ENCODE measurements at regions not wholly inside any gene's neighbourhood (a gene's known extent, or its start where the extent isn't known, plus 50 kb on each side); places are given as distances from the start of the nearest gene placed in this dataset.
"Not testable (repeated sequence)": the region's sequence is repeated elsewhere in the genome, so short reads cannot be mapped to it uniquely, and the experiment has no call there.

DNA sequence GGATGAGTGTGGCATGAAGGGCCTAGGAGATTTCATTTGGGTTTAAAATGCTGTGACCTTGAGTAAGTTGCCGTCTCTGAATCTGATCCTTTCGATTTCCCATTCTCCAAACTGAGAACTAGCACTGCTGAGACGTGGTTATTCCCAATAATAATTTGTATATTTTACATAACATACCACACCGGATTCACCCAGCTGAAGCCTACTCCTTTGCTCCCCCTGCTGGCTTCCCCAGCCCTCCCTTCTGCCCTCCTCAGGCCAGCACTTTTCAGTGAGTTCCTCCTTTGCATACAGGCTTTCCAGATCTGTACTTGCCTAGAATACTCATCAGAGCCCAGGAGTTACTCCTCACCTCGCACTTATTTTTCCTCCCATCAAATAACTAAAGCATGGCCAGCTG lies 255.1 kb downstream of the OR4F29 start:
- not testable (repeated sequence) for DNase-seq

DNA sequence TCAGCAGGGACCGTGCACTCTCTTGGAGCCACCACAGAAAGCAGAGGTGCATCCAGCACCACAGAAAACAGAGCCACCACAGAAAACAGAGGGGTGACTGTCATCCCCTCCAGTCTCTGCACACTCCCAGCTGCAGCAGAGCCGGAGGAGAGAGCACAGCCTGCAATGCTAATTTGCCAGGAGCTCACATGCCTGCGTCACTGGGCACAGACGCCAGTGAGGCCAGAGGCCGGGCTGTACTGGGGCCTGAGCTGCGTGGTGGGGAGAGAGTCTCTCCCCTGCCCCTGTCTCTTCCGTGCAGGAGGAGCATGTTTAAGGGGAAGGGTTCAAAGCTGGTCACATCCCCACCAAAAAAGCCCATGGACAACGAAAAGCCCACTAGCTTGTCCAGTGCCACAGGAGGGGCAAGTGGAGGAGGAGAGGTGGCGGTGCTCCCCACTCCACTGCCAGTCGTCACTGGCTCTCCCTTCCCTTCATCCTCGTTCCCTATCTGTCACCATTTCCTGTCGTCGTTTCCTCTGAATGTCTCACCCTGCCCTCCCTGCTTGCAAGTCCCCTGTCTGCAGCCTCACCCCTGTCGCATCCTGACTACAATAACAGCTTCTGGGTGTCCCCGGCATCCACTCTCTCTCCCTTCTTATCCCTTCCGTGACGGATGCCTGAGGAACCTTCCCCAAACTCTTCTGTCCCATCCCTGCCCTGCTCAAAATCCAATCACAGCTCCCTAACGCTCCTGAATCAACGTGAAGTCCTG lies 260.0 kb downstream of the OR4F29 start:
- peak; percentile 8 for DNase-seq

DNA sequence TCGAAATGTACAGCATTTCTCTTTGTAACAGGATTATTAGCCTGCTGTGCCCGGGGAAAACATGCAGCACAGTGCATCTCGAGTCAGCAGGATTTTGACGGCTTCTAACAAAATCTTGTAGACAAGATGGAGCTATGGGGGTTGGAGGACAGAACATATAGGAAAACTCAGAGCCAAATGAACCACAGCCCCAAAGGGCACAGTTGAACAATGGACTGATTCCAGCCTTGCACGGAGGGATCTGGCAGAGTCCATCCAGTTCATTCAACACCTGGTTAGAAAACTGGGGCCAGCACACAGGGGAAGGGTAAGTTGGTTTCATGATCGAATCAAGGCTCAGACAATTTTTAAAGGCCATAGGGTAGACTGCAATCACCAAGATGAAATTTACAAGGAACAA lies 260.8 kb downstream of the OR4F29 start:
- DNase-seq: not testable (repeated sequence)

DNA sequence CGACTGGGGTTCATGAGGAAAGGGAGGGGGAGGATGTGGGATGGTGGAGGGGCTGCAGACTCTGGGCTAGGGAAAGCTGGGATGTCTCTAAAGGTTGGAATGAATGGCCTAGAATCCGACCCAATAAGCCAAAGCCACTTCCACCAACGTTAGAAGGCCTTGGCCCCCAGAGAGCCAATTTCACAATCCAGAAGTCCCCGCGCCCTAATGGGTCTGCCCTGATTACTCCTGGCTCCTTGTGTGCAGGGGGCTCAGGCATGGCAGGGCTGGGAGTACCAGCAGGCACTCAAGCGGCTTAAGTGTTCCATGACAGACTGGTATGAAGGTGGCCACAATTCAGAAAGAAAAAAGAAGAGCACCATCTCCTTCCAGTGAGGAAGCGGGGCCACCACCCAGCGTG lies 261.6 kb downstream of the OR4F29 start:
- DNase-seq: not testable (repeated sequence)

DNA sequence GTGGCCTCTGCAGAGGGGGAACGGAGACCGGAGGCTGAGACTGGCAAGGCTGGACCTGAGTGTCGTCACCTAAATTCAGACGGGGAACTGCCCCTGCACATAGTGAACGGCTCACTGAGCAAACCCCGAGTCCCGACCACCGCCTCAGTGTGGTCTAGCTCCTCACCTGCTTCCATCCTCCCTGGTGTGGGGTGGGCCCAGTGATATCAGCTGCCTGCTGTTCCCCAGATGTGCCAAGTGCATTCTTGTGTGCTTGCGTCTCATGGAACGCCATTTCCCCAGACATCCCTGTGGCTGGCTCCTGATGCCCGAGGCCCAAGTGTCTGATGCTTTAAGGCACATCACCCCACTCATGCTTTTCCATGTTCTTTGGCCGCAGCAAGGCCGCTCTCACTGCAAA lies 262.2 kb downstream of the OR4F29 start:
- peak; percentile 0 for DNase-seq

DNA sequence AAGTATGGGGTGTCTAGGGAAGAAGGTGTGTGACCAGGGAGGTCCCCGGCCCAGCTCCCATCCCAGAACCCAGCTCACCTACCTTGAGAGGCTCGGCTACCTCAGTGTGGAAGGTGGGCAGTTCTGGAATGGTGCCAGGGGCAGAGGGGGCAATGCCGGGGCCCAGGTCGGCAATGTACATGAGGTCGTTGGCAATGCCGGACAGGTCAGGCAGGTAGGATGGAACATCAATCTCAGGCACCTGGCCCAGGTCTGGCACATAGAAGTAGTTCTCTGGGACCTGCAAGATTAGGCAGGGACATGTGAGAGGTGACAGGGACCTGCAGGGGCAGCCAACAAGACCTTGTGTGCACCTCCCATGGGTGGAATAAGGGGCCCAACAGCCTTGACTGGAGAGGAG lies 264.2 kb downstream of the OR4F29 start:
- not testable (repeated sequence) for DNase-seq

DNA sequence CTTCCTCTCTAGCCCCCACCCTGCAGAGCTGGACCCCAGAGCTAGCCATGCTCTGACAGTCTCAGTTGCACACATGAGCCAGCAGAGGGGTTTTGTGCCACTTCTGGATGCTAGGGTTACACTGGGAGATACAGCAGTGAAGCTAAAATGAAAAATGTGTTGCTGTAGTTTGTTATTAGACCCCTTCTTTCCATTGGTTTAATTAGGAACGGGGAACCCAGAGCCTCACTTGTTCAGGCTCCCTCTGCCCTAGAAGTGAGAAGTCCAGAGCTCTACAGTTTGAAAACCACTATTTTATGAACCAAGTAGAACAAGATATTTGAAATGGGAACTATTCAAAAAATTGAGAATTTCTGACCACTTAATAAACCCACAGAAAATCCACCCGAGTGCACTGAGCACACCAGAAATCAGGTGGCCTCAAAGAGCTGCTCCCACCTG lies 264.8 kb downstream of the OR4F29 start:
- peak; percentile 0 for DNase-seq

DNA sequence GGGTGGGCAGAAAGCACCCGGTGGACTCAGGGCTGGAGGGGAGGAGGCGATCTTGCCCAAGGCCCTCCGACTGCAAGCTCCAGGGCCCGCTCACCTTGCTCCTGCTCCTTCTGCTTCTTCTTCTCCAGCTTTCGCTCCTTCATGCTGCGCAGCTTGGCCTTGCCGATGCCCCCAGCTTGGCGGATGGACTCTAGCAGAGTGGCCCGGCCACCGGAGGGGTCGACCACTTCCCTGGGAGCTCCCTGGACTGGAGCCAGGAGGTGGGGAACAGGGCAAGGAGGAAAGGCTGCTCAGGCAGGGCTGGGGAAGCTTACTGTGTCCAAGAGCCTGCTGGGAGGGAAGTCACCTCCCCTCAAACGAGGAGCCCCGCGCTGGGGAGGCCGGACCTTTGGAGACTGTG lies 265.3 kb downstream of the OR4F29 start:
- DNase-seq: not testable (repeated sequence)

DNA sequence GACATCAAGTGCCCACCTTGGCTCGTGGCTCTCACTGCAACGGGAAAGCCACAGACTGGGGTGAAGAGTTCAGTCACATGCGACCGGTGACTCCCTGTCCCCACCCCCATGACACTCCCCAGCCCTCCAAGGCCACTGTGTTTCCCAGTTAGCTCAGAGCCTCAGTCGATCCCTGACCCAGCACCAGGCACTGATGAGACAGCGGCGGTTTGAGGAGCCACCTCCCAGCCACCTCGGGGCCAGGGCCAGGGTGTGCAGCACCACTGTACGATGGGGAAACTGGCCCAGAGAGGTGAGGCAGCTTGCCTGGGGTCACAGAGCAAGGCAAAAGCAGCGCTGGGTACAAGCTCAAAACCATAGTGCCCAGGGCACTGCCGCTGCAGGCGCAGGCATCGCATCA lies 266.0 kb downstream of the OR4F29 start:
- not testable (repeated sequence) for DNase-seq

DNA sequence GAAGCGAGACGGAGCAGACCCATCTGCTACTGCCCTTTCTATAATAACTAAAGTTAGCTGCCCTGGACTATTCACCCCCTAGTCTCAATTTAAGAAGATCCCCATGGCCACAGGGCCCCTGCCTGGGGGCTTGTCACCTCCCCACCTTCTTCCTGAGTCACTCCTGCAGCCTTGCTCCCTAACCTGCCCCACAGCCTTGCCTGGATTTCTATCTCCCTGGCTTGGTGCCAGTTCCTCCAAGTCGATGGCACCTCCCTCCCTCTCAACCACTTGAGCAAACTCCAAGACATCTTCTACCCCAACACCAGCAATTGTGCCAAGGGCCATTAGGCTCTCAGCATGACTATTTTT lies 267.2 kb downstream of the OR4F29 start:
- not testable (repeated sequence) for DNase-seq

DNA sequence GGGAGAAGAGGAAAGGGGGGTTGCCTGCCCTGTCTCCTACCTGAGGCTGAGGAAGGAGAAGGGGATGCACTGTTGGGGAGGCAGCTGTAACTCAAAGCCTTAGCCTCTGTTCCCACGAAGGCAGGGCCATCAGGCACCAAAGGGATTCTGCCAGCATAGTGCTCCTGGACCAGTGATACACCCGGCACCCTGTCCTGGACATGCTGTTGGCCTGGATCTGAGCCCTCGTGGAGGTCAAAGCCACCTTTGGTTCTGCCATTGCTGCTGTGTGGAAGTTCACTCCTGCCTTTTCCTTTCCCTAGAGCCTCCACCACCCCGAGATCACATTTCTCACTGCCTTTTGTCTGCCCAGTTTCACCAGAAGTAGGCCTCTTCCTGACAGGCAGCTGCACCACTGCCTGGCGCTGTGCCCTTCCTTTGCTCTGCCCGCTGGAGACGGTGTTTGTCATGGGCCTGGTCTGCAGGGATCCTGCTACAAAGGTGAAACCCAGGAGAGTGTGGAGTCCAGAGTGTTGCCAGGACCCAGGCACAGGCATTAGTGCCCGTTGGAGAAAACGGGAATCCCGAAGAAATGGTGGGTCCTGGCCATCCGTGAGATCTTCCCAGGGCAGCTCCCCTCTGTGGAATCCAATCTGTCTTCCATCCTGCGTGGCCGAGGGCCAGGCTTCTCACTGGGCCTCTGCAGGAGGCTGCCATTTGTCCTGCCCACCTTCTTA lies 267.7 kb downstream of the OR4F29 start:
- DNase-seq: peak; percentile 0

DNA sequence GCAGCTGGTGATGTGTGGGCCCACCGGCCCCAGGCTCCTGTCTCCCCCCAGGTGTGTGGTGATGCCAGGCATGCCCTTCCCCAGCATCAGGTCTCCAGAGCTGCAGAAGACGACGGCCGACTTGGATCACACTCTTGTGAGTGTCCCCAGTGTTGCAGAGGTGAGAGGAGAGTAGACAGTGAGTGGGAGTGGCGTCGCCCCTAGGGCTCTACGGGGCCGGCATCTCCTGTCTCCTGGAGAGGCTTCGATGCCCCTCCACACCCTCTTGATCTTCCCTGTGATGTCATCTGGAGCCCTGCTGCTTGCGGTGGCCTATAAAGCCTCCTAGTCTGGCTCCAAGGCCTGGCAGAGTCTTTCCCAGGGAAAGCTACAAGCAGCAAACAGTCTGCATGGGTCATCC lies 268.4 kb downstream of the OR4F29 start:
- not testable (repeated sequence) for DNase-seq

DNA sequence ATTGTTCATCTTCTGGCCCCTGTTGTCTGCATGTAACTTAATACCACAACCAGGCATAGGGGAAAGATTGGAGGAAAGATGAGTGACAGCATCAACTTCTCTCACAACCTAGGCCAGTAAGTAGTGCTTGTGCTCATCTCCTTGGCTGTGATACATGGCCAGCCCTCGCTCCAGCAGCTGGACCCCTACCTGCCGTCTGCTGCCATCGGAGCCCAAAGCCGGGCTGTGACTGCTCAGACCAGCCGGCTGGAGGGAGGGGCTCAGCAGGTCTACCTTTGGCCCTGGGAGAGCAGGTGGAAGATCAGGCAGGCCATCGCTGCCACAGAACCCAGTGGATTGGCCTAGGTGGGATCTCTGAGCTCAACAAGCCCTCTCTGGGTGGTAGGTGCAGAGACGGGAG lies 268.8 kb downstream of the OR4F29 start:
- DNase-seq: not testable (repeated sequence)

DNA sequence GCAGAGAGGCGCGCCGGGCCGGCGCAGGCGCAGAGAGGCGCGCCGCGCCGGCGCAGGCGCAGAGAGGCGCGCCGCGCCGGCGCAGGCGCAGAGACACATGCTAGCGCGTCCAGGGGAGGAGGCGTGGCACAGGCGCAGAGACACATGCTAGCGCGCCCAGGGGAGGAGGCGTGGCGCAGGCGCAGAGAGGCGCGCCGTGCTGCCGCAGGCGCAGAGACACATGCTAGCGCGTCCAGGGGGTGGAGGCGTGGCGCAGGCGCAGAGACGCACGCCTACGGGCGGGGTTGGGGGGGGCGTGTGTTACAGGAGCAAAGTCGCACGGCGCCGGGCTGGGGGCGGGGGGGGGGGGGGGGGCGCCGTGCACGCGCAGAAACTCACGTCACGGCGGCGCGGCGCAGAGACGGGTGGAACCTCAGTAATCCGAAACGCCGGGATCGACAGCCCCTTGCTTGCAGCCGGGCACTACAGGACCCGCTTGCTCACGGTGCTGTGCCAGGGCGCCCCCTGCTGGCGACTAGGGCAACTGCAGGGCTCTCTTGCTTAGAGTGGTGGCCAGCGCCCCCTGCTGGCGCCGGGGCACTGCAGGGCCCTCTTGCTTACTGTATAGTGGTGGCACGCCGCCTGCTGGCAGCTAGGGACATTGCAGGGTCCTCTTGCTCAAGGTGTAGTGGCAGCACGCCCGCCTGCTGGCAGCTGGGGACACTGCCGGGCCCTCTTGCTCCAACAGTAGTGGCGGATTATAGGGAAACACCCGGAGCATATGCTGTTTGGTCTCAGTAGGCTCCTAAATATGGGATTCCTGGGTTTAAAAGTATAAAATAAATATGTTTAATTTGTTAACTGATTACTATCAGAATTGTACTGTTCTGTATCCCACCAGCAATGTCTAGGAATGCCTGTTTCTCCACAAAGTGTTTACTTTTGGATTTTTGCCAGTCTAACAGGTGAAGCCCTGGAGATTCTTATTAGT lies 269.9 kb downstream of the OR4F29 start:
- peak; percentile 44 for DNase-seq

DNA sequence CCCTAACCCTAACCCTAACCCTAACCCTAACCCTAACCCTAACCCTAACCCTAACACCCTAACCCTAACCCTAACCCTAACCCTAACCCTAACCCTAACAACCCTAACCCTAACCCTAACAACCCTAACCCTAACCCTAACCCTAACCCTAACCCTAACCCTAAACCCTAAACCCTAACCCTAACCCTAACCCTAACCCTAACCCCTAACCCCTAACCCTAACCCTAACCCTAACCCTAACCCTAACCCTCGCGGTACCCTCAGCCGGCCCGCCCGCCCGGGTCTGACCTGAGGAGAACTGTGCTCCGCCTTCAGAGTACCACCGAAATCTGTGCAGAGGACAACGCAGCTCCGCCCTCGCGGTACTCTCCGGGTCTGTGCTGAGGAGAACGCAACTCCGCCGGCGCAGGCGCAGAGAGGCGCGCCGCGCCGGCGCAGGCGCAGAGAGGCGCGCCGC lies 270.7 kb downstream of the OR4F29 start:
- peak; percentile 8 for DNase-seq

DNA sequence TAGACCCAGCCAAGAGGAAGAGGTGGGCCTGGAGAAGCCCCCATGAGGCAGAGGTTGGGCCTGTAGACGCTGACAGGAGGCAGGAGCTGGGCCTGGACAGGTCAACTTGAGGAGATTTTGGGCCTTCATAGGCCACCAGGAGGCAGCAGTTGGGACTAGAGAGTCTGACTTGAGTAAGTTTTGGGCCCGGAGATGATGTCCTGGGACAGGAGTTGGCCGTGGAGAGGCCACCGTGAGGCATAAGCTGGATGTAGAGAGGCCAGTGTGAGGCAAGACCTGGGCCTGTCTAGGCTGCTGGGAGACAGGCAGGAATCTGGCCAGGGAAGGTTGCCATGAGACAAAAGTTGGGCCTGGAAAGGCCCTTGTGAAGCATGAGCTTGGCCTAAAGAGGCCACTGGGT lies 312.6 kb downstream of the OR4F29 start:
- not testable (repeated sequence) for DNase-seq

DNA sequence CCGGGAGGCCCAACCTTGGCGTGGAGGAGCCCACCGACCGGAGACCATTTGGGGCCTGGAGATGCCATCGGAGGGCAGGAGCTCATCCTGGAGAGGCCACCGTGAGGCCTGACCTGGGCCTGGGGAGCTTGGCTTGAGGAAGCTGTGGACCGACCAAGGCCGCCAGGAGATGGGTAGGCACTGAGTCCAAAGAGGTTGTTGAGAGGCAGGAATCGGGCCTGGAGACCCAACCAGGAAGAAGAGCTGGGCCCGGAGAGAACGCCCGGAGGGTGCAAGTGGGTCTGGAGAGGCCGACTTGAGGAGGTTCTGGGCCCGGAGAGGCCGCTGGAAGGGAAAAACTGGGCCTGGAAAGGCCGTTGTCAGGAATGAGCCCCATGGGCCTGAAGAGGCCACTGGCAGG lies 313.8 kb downstream of the OR4F29 start:
- not testable (repeated sequence) for DNase-seq

DNA sequence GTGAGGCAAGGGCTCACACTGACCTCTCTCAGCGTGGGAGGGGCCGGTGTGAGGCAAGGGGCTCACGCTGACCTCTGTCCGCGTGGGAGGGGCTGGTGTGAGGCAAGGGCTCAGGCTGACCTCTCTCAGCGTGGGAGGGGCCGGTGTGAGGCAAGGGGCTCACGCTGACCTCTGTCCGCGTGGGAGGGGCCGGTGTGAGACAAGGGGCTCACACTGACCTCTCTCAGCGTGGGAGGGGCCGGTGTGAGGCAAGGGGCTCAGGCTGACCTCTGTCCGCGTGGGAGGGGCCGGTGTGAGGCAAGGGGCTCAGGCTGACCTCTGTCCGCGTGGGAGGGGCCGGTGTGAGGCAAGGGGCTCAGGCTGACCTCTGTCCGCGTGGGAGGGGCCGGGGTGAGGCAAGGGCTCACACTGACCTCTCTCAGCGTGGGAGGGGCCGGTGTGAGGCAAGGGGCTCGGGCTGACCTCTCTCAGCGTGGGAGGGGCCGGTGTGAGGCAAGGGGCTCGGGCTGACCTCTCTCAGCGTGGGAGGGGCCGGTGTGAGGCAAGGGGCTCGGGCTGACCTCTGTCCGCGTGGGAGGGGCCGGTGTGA lies 315.0 kb downstream of the OR4F29 start:
- not testable (repeated sequence) for DNase-seq

DNA sequence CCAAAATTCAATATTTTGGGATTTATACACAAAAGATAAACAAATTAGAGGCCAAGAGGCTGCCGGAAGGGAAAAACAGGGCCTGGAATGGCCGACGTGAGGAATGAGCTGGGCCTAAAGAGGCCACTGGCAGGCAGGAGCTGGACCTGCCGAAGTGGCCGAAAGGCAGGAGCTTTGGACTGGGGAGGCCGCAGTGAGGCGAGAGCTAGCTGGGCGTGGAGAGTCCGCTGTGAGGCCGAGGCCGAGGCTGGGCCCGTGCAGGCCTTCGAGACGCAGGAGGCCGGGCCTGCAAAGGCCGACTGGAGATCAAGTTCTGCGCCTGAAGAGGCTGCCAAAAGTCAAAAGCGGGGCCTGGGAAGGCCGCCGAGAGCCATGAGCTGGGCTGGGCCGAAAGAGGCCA lies 316.5 kb downstream of the OR4F29 start:
- not testable (repeated sequence) for DNase-seq

DNA sequence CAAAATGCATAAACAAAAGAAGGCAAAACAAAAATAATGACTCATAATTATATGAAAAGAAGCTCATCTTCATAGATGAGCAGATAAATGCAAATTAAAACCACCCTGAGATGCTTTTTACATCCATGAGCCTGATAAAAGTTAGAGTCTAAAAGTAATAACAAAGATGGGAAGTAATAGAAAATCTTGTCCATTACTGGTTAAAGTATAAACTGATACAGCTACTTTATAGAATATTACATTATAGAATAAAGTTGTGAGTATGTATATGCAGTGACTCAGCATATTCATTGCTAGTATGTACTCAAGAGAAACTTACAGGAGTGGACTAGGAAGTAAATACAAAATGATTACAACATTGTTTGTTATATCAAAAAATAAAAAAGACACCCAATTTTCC lies 333.0 kb downstream of the OR4F29 start:
- not testable (repeated sequence) for DNase-seq

DNA sequence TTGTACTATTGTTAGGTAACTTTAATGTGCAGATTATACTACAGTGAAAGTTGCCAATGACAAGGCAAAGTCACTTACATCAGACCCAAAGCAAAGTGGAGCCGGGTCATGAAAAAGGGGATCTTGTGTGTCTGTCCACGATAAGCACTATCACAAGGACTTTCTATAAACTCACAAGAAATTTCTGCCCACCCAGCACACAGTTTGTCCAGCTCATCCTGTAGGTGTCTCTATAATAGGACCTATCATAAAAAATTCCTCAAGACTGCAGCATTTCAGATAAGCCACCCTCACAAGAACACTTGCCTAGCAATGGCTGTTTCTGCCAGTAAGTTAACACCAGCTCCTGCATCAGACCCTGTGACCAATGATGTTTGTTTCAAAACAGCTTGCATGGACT lies 335.9 kb downstream of the OR4F29 start:
- not testable (repeated sequence) for DNase-seq

DNA sequence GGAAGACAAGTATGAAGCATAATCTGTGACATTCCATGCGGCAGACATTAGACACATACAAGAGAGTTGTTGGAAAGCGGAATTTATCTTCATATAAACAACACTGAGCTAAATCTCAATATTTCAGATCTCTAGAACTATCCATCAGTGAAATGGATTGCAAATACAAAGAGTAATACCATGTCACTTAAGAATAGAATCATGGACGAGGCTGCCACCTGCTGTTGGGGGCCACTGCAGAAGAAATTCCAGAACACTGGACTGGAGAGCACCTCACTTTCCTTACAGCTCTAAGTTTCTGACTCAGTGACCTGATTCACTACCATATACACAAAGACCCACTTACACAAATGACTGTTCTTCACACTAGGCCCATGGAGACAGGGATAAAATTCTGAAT lies 346.7 kb downstream of the OR4F29 start:
- DNase-seq: not testable (repeated sequence)

DNA sequence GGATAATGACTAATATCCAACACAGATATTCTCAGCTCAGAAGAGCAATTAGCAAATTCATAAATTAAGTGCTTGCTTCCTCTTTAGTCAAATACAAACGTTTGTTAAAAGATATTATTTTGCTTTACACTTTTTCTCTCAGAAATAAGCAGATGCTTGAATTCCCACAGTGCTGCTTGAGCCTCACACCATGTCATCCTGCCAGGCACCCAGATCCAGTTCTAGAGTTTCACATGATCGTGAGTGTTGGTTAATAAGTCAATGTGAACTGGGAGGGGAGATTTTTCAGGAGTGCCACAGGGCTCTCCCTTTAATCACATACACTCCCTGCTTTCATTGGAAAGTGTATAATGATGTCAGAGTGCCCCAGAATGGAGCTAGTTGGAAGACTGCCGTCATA lies 352.0 kb downstream of the OR4F29 start:
- not testable (repeated sequence) for DNase-seq

Data from activated CD4-positive, alpha-beta T cell treated with anti-CD3 and anti-CD28 coated beads, Interleukin-10, Interleukin-2, amounts not matched to agents 100 ng/mL and 50 ng/mL, durations not matched to agents 16 hours and 8 hours (primary cell).